GM19025 (cell line): ENCODE measurements at regions not wholly inside any gene's neighbourhood (a gene's known extent, or its start where the extent isn't known, plus 50 kb on each side); places are given as distances from the start of the nearest gene placed in this dataset.
"Not testable (repeated sequence)": the region's sequence is repeated elsewhere in the genome, so short reads cannot be mapped to it uniquely, and the experiment has no call there.

Experiments used
- ATAC-seq: cut with Tn5 transposase; IDR thresholded peaks from one replicate; pipeline ENCODE4 v1.9.1; 2021; ENCODE audit warnings: mild to moderate bottlenecking, low read depth, moderate library complexity; ENCODE audit not compliant: unreplicated experiment

DNA sequence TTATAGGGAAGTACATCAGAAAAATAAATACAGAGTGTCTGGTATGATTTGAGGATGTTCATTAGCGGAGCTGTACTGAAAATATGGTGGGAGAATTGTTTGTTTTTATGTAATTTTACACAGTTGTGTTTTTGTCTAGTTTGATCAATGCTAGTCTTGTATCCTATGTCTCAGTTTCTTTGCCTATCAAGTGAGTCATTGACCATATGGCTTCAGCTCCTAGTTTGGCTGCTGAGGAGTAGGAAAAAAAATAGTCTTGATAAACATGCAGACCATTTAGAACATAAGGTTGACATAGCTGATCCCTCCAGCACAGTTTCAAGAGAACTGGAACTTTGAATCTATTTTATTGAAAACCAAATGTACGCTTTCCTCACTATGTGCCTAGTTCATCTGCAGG lies 1292.1 kb upstream of the FLRT2 start:
- no peak for ATAC-seq

DNA sequence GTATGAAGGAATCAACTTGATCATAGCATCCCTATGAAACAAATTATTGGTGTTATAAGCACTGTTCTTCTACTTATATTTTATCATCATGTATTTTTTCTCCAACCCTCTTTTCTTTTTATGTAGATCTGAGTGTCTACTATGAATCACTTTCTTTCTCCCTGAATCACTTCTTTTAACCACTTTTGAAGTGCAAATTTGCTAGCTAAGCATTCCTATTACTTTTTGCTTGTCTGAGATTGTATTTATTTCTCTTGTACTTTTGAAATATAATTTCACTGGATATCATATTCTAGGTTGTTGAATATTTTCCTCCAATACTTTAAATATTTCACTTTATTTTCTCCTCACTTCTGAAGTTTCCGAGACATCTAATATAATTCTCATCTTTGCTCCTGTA lies 1282.3 kb upstream of the FLRT2 start:
- no peak for ATAC-seq

DNA sequence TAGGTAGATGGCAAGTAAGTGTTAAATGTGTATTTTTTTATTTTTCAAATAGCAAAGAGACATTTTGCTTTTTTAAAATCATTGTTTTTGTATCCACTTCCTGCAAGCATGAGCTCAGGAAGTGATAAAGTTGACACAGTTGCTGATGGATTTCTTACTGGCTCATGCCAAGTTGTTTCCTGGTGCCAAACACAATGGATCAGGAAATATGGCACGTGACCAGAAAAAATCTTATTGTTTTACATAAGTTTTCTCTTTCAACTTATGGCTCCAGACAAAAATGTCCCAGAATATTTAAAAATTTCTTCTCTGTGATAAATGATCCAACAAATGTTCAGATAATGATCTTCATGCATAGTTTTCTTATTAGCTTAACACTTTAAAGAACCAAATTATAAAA lies 1279.1 kb upstream of the FLRT2 start:
- ATAC-seq = no peak

DNA sequence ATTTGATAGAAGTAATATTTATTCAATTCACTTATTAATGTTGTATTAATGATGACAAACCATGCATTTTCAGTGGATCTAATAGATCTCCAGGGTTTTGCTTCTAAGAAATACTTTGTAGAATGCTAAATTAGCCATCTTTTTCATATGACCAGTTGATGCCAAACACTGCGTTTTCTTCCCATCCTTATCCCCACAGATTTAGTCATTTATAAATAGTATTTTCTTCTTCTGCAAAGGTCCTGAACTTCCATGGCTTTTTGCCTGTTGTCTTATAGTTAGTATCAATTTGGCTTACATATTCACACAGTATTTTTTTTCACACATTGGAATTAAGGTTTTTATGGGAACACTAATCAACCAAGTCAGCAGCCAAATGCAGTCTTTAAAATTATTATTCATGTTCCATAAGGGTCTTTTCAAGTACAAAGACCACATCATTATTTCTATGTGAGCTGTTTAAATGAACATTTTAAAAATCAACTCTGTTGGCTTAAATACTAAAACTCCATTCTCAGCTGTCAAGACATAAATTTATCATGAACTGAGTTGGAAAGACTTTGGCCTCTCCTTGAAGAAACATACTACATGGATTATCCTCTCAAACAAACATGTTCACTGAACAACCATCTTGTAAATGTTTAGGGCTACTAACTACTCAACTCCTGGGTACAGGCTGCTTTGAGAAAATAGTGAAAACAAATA lies 1278.4 kb upstream of the FLRT2 start:
- ATAC-seq = no peak

DNA sequence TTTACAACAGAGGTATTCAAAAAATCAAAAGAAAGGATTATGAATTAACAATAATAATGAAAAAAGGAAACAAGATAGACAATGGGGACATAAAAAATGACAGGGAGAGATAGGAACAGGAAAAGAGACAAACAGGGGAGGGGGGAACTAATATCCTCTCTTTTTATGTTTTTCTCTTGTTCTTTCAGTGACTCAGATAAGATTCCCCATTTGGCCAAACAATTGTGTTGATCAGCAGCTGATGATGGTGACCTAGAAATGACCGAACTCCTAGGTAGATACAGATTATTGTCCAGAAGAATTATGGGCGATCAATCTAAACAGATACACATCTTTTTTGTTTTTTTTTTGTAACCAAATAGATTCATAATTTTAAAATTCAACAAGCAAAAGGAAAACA lies 1277.2 kb upstream of the FLRT2 start:
- no peak for ATAC-seq

DNA sequence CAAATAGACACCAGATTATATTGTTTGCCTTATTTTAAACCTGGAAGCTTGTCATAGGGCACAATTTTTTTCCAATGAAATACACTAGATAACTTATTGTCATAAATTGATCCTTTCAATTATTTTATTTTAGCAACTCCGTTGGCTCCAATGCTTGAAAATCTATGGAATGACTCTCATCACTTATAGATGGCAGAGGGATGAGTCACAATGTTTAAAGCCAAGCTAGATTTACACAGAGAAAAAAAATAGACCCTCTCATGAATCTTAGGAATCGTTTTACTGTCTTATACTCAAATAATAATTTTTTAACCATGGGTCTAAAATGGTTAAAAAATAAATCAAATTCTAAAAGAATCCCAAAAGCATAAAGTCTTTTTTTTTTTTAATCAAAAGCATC lies 1276.6 kb upstream of the FLRT2 start:
- ATAC-seq = no peak

DNA sequence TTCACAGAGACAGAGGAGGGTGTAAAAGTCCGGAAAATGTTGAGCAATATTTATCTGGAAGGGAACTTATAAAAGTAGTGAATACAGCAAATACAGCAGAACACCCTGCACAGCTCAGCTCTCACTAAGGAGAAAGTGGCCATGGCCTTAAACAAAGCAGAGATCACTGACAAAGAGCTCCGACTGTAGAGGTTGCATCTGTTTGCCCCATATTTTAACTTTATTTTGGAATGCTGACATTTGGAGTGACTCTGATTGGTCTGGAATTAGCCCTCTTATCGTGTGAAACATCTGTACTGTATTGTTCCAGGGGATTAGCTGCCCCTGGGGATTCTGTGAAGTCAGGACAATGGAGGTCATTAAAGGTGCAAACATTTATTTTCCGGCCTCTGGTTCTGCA lies 1275.7 kb upstream of the FLRT2 start:
- ATAC-seq = no peak

DNA sequence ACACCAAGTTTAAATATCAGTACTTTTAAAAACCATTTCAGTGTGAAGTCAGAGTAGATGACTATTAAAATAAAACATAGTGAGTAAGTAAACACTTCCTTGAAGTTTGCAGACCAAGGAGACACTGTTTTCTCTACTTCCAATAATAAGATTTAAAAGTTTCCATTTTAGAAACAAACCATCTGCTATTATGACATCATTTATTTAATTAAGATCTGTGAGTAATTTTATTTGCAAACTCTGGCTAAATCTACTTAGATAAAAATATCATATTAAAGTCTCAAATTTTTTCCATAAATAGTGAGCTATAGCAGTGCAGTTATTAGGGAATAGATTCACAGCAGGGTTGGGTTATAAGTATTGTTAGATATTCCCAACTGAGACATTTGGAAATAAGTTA lies 1267.0 kb upstream of the FLRT2 start:
- no peak for ATAC-seq

DNA sequence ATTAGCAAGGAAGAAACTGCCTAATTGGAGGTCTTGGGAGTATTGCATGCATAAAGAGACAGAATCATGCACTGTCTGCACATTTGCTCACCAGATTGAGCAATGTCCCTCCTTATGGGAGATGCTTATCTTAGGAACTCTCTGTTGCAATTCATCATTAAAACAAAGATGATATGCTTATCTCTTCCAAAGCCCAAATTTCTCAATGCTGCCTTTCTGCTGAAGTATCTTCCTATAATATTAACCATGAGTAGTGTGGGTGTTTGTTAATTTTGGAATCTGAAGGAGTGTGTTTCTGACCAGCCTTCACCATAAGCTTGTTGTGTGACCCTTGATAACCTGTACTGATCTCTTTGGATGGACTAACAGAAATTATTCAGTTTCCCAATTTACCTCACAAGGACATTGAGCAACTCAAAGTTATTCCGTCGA lies 1257.6 kb upstream of the FLRT2 start:
- ATAC-seq = no peak

DNA sequence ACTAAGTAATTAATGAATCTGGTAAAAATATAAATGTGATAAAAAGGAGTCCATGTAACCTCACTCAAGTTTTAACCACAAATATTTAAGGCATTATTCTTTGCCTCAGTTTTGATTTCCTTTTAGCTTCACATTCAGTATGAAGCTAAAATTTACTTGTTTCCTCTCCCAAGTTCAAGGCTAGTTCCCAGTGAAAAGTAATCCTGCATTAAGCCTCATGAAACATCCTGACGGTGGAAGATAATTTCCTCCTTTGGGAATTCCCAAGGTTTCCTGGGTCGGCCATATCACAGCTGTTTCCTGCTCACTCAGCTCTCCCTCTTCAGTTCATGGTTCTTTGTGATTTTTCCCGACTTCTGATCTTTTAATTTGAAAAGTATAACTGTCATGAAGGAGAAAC lies 1256.8 kb upstream of the FLRT2 start:
- ATAC-seq = no peak

DNA sequence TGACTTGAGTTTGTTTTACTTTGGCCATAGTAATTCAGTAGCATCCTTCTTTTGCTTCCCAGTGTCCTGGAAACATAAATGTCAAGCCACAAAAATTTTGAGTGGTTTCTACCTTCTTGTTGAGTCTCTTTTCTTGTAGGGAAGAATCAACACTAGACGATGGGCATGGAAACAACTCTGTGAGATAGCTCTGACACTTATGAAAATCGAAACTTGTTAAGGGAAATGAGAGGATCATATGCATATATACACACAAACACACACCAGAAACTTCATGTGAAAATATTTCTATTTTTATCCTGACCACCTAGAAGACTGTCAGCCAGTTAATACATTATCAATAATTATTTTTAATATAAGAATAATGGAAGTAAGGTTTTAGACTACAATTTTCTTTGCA lies 1247.3 kb upstream of the FLRT2 start:
- ATAC-seq = no peak

DNA sequence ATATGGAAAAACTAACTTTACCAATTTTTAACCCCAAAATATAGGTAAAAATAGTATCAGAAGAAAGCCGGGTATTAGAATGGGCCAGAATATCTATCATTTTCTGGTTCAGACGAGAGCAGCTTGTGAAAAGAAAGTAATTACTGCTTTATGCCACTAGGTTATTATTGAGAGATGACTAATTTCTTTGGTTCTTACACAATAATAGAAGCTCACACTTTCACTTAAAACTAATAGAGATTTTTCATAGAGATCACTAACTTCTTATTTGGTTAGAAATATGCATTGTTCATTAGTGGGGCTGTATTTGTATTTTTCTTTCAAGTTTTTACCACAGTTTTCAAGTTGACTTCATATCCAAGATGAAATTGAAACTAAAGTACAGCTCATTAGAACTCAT lies 1241.2 kb upstream of the FLRT2 start:
- ATAC-seq = no peak

DNA sequence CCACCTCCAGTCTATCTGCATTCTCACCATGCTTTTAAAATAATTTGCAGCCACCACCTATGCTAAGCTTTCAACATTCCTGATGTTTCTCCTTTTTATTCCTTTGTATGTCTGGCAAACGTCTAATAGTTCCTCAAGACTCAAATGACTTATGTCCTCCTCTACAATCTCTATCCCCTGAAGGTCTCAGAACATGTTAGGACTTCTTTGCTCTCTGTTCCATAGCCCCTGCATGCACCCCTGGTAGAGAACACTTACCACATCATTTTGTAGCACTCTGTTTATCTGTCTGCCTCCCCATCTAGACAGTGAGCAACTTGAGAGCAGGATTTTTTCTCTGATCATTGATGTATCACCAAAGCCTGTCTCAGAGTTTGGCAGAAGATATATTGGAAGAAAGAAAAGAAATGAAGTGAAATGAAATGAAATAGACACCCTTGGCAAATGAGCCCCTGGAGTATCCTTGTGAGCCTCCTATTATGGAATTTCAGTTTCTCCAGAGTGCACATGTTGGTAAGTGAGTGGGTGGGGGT lies 1231.2 kb upstream of the FLRT2 start:
- ATAC-seq = no peak

DNA sequence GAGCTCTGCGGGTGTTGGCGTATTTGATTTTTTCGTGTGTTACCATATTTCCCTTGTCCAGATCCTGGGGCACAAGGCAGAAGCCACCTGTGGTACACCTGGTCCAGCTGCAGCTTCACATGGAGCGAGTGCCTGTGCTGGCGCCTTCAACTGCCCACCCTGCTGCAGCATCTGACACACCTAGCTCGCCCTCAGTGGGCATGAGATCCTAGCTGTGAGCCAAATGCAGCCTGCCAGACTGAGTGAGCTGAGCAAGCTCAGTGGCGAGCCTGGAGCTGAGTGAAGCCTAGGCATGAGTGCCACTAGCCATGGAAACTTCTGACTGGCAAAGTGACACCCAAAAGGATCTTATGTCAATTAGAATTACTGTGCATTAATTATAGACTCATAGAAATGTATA lies 1226.8 kb upstream of the FLRT2 start:
- ATAC-seq = no peak

DNA sequence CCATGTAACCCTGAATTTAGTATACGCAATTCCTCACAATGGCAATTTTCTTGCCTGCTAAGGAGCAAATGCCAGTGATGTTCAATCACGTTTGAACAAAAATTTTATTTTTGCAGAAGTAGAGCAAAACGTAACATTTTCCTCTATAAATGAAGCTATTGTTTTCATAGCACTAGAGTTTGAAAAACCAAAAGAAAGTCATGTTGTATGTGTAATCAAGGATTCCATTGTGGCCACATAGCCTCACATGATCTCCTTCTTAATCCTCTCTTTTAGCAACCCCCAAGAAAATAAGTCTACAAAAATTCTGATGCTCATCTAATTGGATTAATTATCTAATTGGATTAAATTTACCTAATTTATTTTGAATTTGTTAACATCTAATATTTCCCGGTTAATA lies 1217.4 kb upstream of the FLRT2 start:
- no peak for ATAC-seq

DNA sequence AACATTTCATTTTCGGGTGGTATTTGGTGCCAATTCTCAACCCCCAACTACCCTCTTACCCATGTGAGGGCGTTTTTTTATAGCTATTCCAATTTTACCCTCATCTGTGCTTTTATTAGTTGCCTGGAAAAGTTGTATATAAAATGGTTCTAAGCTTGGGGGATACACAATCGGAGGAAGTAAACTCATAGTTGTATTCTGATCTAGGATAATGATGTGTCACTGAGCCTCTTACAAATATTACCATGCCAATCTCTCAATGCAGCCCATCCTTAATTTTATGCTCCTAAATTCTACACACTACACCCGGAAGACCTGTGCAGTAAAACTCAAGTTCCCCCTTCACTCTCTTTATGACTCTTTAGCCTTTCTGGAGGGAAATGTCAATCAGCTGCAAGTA lies 1206.5 kb upstream of the FLRT2 start:
- no peak for ATAC-seq

DNA sequence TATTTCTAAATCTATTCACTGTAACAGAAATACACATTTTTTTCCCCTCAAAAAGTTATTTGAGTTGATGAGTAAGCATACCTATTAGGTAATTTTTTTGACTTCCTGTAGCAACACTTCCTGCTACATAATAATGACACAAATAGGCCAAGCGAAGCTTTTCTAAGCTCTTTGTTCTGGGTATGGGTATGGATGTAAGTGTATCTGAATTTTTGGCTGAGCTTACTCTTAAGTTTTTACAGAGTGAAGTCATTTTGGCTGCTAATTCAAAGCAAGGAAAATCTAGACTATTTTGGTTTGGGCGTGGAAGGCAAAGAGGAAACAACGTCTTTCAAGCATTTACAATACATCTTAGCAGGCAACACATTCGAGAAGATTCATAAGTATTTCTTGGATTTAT lies 1206.0 kb upstream of the FLRT2 start:
- ATAC-seq = no peak

DNA sequence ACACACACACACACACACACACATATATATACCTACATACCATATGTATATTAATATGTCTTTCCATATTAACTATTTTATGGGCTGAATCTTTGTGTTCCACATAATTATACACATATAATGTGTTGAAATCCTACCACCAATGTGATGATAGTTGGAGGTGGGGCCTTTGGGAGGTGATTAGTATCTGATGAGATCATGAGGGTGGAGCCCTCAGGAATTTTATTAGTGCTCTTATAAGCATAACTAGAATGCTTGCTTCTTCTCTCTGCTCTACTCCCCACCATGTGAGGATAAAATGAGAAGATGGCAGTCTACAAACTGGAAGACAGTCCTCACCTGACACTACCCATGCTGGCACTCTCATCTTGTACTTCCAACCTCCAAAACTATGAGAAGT lies 1193.5 kb upstream of the FLRT2 start:
- ATAC-seq = no peak

DNA sequence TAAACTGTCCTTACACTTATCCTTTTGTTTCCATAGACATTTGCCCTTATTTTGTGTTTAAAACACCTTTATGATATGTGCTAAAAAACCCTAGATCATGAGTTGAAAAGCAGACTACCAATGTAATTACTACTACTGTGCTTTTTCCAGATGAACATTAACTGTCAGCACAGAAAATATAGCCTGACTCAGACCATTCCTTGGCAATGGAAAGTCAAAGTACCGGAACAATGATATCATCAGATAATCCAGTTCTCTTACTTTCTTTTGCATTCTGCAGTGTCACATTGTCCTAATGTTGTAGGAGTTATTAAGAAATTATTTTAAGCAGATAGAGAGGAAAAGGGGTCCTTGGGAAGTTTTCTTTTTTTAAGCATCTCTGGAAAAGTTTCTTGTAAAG lies 1189.0 kb upstream of the FLRT2 start:
- no peak for ATAC-seq

DNA sequence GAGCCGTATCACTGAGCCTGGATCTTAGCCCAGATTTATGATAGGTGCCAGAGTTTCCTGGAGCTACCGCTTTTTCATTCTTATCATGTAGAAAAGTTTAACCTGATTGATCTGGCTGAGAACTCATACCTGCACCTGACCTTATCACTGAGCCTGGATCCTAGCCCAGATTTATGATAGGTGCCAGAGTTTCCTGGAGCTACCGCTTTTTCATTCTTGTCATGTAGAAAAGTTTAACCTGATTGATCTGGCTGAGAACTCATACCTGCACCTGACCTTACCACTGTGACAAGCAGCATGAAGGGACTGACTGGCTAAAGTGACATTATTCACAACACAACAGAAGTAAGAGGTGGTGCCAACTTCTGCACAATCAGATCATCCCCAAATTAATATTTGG lies 1188.1 kb upstream of the FLRT2 start:
- ATAC-seq = not testable (repeated sequence)

DNA sequence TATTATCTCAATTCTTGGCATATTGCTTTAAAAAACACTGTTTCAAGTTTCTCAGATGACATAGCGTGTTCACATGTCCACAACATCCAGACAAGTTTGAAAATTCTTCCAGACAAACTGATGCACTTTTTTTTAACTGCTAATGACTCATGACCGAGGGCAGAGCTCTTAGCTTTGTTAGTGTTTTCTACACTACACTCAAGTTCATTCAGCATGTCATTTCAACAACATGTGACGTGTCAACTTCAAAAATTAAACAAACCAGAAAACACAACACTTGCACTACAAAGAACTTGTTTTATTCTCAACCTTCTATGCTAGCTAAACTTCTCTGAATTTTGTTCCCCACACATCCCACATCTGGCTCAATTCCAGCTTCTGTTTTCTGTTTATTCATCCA lies 1186.3 kb upstream of the FLRT2 start:
- no peak for ATAC-seq

DNA sequence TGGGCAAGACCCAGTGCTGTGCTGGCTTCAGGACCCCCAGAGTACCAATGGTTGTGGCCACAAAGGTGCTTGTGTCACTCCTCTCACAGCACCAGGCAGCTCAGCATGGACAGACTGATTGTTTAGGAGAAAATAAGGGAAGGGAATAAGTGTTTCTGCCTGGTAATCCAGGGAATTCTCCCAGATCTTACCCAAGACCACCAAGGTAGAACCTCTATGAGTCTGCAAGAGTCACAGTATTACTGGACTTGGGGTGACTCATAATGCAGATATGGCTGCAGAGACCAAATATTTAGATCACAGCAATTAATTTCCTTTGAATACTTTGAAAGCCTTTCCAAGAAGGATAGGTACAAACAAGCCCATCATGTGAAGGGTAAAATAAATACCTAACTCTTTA lies 1178.3 kb upstream of the FLRT2 start:
- ATAC-seq = no peak

DNA sequence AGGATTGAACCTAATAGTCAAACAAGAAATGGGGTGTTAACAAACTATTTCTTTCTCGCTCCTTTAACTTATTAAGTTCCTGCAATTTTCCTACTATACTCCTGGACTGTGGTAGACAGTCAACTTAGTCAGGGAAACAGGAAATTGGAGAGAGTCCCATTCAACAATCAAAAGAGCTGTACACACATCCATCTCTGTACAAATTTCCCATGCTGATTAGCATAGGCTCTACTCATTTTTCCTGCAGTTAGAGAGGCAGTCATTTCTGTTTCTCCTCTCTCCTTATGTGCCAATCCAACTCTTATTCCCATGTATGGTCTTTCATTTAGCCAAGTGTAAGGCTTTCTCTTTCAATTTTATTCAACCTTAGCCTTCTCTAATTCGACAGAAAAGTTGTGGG lies 1168.5 kb upstream of the FLRT2 start:
- no peak for ATAC-seq
